HG03460 (cell line): ENCODE measurements at regions not wholly inside any gene's neighbourhood (a gene's known extent, or its start where the extent isn't known, plus 50 kb on each side); places are given as distances from the start of the nearest gene placed in this dataset.
"Not testable (repeated sequence)": the region's sequence is repeated elsewhere in the genome, so short reads cannot be mapped to it uniquely, and the experiment has no call there.

Source experiments
- ATAC-seq: cut with Tn5 transposase; IDR thresholded peaks from one replicate; pipeline ENCODE4 v1.9.1; 2021; ENCODE audit not compliant: unreplicated experiment

- ATAC-seq, result no peak
Observed at GRCh38 chr6:144606083-144606482, 320.9 kb downstream of the UTRN start.

DNA sequence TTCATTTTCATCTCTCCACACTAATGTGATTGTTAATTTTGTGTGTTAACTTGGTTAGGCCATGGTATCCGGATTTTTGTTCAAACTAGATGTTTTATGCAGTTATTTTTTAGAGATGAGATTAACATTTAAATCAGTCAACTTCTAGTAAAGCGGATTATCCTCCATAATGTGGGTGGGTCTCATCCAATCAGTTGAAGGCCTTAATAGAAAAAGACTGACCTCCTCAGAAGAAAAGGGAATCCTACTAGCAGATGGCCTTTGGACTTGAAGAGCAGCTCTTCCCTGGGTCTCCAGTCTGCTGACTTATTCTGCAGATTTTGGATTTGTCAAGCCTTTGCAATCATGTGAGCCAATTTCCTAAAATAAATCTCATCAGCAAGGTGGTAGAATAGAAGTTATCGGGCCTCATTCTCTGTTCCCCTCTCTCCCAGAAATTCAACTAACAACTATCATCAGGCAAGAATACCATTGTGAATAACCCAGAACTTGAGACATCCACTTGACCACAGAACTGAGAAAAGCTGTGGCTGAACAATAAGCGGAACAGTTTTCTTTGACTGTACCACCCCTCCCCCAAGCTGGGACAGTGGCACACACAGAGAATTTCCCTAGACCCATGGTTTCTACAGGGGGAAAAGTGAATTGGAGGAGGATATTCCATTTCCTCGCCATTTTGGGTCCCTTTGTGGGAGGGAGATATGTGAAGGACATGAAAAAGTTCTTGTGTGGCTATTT is 323.0 kb downstream of the UTRN start:
- ATAC-seq, result no peak

- ATAC-seq, result no peak
Observed at GRCh38 chr6:144612811-144613210, 327.7 kb downstream of the UTRN start.

GRCh38 chr6:144613859-144614258 is 328.7 kb downstream of the UTRN start:
- ATAC-seq, result peak; percentile 52

- ATAC-seq, result no peak
Observed at GRCh38 chr6:144615870-144616269, 330.7 kb downstream of the UTRN start.

DNA sequence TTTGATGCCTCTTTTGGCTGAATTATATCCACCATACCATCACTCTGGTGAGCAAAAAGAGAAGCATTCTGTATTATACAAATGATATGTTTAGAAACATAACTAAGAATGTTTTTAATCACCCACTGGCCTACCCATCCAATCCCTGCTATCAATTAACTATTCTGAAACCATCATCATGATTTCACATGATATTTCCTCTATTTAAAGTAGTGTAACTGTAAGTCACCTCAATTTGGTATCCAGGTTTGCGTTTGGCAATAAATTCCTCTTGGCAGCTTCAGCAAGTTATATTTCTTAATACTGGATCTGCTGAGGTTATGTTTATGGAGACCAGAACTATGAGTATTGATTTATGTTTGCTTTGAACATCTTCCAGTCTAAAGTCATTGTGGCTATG is 332.1 kb downstream of the UTRN start:
- no peak for ATAC-seq

GRCh38 chr6:144617708-144618107 is 332.6 kb downstream of the UTRN start:
- ATAC-seq, result no peak

DNA sequence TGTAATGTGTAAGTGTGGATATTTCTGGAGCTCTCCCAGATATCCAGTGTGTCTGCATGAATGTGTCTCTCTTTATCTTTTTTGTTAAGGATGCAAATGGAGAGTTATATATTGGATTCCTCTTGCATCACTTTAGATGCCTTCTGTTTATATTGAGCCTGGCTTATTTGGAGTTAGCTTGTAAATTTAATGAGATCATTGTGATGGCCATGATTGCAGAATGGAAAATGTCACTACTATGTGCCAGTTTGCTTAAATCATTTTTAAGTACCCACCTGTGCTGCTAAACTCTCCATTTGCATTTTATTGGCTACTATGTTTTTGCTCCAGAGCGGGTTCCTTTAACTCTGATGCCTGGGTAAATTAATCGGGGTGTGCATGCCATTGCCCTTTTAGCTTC is 334.8 kb downstream of the UTRN start:
- no peak for ATAC-seq

DNA sequence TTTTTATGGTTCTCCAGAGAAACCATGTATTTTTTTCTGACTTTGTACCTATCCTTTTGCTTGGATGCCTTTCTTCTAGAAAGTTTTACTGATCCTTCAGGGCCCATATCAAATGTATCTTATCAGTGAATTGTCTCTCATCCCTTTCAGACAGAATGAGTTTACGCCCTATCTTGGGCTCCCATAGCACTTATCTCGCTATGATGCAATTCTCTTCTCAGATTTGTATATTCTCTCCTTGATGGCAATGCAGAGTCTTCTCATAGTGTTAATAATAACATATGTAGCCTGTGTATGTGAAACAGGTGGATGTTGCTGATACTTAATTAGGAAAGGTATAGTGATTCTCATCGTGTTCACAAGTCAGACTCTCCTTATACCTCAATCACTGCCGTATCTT is 336.2 kb downstream of the UTRN start:
- no peak for ATAC-seq

DNA sequence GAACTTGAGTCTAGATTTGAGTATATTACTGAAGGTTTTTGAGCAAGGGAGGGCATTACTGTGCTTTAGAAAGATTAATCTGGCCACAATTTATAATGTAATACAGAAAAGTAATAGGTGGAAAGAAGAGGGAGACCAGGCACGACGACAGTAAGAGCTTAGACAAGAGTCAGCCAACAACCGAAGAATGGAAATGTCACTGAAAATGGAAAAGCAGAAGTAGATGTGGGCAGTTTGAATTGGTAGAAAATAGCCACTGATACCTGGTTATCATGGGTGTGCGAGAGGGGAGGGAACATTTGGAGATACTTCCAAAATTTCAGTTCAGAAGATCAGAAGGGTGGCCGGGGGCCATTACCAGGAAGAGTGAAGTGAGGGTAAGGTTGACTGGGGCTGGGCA is 339.1 kb downstream of the UTRN start:
- ATAC-seq, result no peak

- no peak for ATAC-seq
Observed at GRCh38 chr6:144624716-144625115, 339.6 kb downstream of the UTRN start.

DNA sequence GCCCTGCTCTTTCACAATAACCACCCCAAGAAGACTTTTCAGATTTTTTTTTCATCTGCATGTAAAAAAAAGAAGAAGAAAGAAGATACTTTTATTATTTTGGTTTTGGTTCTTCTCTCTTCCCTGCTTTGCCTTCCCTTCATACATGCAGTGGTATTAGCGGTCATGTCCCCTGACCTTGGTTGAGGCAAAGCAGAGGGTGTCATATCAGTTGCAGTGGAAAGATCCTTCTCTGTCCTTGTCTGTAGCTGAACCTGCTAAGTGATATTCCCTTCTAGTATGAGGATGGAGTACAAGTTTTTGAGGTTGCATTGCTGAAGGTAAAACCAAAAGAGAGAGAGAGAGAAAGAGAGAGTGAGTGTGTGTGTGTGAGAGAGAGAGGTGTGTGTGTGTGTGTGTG is 345.7 kb downstream of the UTRN start:
- ATAC-seq, result no peak

- ATAC-seq, result no peak
Observed at GRCh38 chr6:144632266-144632665, 347.1 kb downstream of the UTRN start.

- no peak for ATAC-seq
Observed at GRCh38 chr6:144633886-144634285, 348.8 kb downstream of the UTRN start.

DNA sequence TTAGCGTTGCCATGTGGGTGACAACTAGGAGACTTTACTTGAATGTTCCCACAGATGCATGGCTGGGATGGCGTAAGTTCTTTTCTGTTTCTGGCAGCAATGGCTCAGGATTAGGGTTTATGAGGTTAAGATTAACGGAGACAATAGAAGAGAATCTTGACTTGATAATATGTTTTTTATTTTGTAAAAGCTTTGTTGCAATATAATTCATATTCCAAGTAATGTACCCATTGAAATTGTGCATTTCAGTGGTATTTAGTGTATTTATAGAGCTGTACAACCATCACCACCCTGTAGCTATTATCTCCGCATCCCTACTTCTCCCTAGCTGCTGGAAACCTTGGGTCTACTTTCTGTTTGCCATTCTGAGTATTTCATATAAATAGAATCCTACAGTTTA is 349.2 kb downstream of the UTRN start:
- no peak for ATAC-seq

GRCh38 chr6:144635051-144635450 is 349.9 kb downstream of the UTRN start:
- ATAC-seq, result no peak

DNA sequence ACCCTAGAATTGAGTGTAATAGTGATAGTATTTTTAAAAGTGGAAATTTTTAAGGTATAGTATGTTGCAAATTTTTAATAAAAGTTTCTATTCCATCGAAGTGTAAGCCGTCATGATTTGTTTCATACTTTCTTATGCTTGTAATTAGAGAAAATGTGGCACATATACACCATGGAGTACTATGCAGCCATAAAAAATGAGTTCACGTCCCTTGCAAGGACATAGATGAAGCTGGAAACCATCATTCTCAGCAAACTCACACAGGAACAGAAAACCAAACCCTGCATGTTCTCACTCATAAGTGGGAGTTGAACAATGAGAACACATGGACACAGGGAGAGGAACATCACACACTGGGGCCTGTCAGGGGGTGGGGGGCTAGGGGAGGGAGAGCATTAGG is 350.9 kb downstream of the UTRN start:
- not testable (repeated sequence) for ATAC-seq

DNA sequence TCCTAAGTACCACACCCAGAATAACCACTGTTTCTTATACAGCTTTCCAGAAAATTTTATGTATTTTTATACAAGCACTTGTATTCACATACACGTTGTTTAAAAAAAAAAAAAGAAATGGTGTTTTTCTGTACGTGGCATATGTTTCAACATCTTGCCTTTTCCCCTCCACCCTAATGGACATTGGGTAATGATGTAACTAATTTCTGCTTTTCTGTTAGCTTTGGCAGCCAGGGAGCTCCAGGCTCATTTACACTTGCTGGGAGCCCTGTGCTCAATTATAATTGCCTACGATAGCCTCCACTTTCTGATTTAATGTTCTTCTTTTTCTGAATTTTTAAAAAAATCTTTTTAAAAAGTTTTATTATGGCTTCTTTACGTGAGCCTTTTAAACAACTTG is 352.4 kb downstream of the UTRN start:
- ATAC-seq, result no peak

- ATAC-seq, result no peak
Observed at GRCh38 chr6:144639654-144640053, 354.5 kb downstream of the UTRN start.

- no peak for ATAC-seq
Observed at GRCh38 chr6:144641286-144641685, 356.2 kb downstream of the UTRN start.

GRCh38 chr6:144644776-144645175 is 359.6 kb downstream of the UTRN start:
- ATAC-seq, result no peak

GRCh38 chr6:144646093-144647056 is 361.2 kb downstream of the UTRN start:
- no peak for ATAC-seq
